ENCODE measurements at regions not wholly inside any gene's neighbourhood (a gene's known extent, or its start where the extent isn't known, plus 50 kb on each side); places are given as distances from the start of the nearest gene placed in this dataset.

DNA sequence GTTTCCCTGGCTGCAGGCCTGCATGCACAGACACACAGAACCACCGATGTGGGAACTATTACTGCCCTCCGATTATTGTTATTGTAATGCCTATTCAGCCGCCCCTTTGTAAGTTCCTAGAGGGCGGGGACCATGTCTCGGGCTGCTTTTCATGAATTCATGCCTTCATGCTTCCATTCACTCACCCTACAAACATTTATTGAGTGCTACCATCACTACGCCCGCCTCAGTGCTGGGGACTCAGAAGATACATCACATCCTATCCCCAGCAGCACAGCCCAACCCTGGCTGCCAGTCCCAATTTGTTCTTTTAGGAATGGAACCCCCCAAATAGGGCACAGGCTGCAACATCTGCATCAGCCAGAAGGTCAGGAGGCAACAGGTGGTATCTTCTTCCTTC, 75.9 kb downstream of the FOXA2 start:
- Histone ChIP-seq H2AK5ac (ENCODE audit: insufficient read length, low read length) (no peak overlapping the region), H2BK15ac (ENCODE audit: low read depth, low read length) (no peak overlapping the region), H3K4me2 (ENCODE audit: insufficient read depth, insufficient read length, low read length) (no peak overlapping the region), H2AFZ (ENCODE audit: low read length) (no peak overlapping the region), H4K5ac (ENCODE audit: insufficient read length, low read depth, low read length) (no peak overlapping the region), H3K79me1 (ENCODE audit: insufficient read depth, low read depth, low read length, poor library complexity, severe bottlenecking) (no peaks in the 10 kb centered on the region), H3K9me3 (ENCODE audit: control insufficient read depth, low read depth, low read length) (no peaks in the 10 kb centered on the region), H2BK20ac (ENCODE audit: low read depth, low read length, poor library complexity, severe bottlenecking) (no peak overlapping the region), H4K91ac (ENCODE audit: insufficient read length, low read depth, low read length) (no peak overlapping the region), H3T11ph (ENCODE audit: low read length) (no peak overlapping the region), H3K4me1 (ENCODE audit: insufficient read depth, low read length) (no peaks in the 10 kb centered on the region), H3K79me2 (ENCODE audit: insufficient read depth, low read length) (no peaks in the 10 kb centered on the region), H3K56ac (ENCODE audit: insufficient read length, low read depth, low read length) (no peak overlapping the region), H2BK12ac (ENCODE audit: insufficient read length, low read depth, low read length) (no peak overlapping the region), H4K8ac (replicated peaks; ENCODE audit: insufficient read length, low read depth, low read length) (no peak overlapping the region), H3K14ac (ENCODE audit: insufficient read depth, low read length) (no peak overlapping the region), H3K9ac (ENCODE audit: extremely low read depth, insufficient read length, low read length) (no peak overlapping the region), H3K23me2 (ENCODE audit: insufficient read length, low read depth, low read length, poor library complexity, severe bottlenecking) (no peaks in the 10 kb centered on the region), H3K27me3 (ENCODE audit: insufficient read depth, low read length) (no peaks in the 10 kb centered on the region), H3K4ac (ENCODE audit: low read depth, low read length) (no peak overlapping the region), H3K27ac (ENCODE audit: insufficient read length, low read depth, low read length) (no peak overlapping the region), H4K20me1 (ENCODE audit: control insufficient read depth, insufficient read depth, insufficient read length) (no peaks in the 10 kb centered on the region), H2BK120ac (ENCODE audit: low read depth, low read length, poor library complexity, severe bottlenecking) (no peak overlapping the region), H3K18ac (ENCODE audit: insufficient read length, low read depth, low read length) (no peak overlapping the region), H2BK5ac (ENCODE audit: insufficient read length, low read length) (no peak overlapping the region), H3K23ac (ENCODE audit: insufficient read length, low read depth, low read length) (no peak overlapping the region)
- H3K4me3 Mint-ChIP-seq: no peak overlapping the region
- no peak for DNase-seq
- WGBS (ENCODE audit: extremely low coverage, insufficient read length, low lambda C conversion rate): no CpG with 5 or more reads among the region's 7 CpGs
- no peak for TF ChIP-seq CTCF (conservative IDR thresholded peaks at IDR 0.05)
- peaks cover 9 to 16% of the 10 kb centered on the region in 2 experiments for H3K4me1 Mint-ChIP-seq
- H3K9me3 Mint-ChIP-seq: no peaks in the 10 kb centered on the region
- H3K36me3 Mint-ChIP-seq (ENCODE audit: insufficient read depth in 1 of 3, low read depth in 3 of 3): no peaks in the 10 kb centered on the region
- H3K27ac Mint-ChIP-seq: no peak overlapping the region
- peaks cover 55% of the 10 kb centered on the region for H3K27me3 Mint-ChIP-seq (ENCODE audit: low read depth)

Measured in H9 (cell line).